Liver (tissue), 8 donors: ENCODE measurements at regions not wholly inside any gene's neighbourhood (a gene's known extent, or its start where the extent isn't known, plus 50 kb on each side); places are given as distances from the start of the nearest gene placed in this dataset.

Source experiments
- DNase-seq: peaks from one replicate; pipeline ENCODE4 v3.0.0-alpha.2; 2017; ENCODE audit warnings: low spot score
- H3K27ac ChIP-seq, 2 donors: one replicate each; pipeline ENCODE4 v1.7.0; 2013; ENCODE audit warnings: inconsistent platforms in 2 of 2, low read length in 2 of 2, control low read depth in 1 of 2, low read depth in 1 of 2, mild to moderate bottlenecking in 1 of 2
- H3K27me3 ChIP-seq, 4 donors: one replicate each; pipeline versions ENCODE4 v1.6.1 to v1.7.0; 2013; ENCODE audit warnings: low read length in 3 of 4, inconsistent platforms in 1 of 4, mild to moderate bottlenecking in 1 of 4, moderate library complexity in 1 of 4; ENCODE audit not compliant: control insufficient read depth in 4 of 4, insufficient read depth in 4 of 4
- H3K36me3 ChIP-seq, 4 donors: one replicate each; pipeline versions ENCODE4 v1.6.1 to v1.7.0; 2013; ENCODE audit warnings: low read length in 3 of 4, mild to moderate bottlenecking in 3 of 4, low read depth in 1 of 4, moderate library complexity in 1 of 4; ENCODE audit not compliant: control insufficient read depth in 4 of 4, insufficient read depth in 3 of 4
- H3K4me1 ChIP-seq, 4 donors: one replicate each; pipeline versions ENCODE4 v1.6.1 to v1.7.0; 2013; ENCODE audit warnings: low read length in 3 of 4, mild to moderate bottlenecking in 3 of 4, moderate library complexity in 1 of 4; ENCODE audit not compliant: control insufficient read depth in 4 of 4, insufficient read depth in 4 of 4
- H3K4me3 ChIP-seq, 3 donors: one replicate each; pipeline versions ENCODE4 v1.6.1 to v1.7.0; 2013; ENCODE audit warnings: low read length in 3 of 3, control low read depth in 1 of 3, low read depth in 1 of 3, mild to moderate bottlenecking in 1 of 3
- H3K9ac ChIP-seq, 2 donors: one replicate each; pipeline ENCODE4 v1.7.0; 2013; ENCODE audit warnings: low read length in 2 of 2, mild to moderate bottlenecking in 2 of 2, moderate library complexity in 2 of 2, control low read depth in 1 of 2, low read depth in 1 of 2
- H3K9me3 ChIP-seq, 4 donors: one replicate each; pipeline versions ENCODE4 v1.6.1 to v1.7.0; 2013; ENCODE audit warnings: low read length in 3 of 4; ENCODE audit not compliant: control insufficient read depth in 4 of 4
- CTCF ChIP-seq: fragments of 150-350 bp; IDR thresholded peaks from 2 replicates; pipeline ENCODE4 v1.5.1; 2017; ENCODE audit warnings: improper control_type of control experiment, low read depth, low read length; ENCODE audit not compliant: missing input control
- FOXA1 ChIP-seq: IDR thresholded peaks from 2 replicates; pipeline ENCODE4 v1.6.1; 2016; ENCODE audit warnings: antibody characterized with exemption
- GABPA ChIP-seq, 2 donors: IDR thresholded peaks in 1 of 2; conservative IDR thresholded peaks in 1 of 2; 2 replicates each; pipeline ENCODE4 v1.6.1; 2016; ENCODE audit warnings: antibody characterized with exemption in 2 of 2, mild to moderate bottlenecking in 1 of 2, moderate library complexity in 1 of 2
- HNF4A ChIP-seq, 2 donors: conservative IDR thresholded peaks; 2 replicates each; pipeline ENCODE4 v1.6.1; 2016; ENCODE audit warnings: antibody characterized with exemption in 2 of 2, mild to moderate bottlenecking in 2 of 2
- JUND ChIP-seq, 2 donors: IDR thresholded peaks; 2 replicates each; pipeline ENCODE4 v1.6.1; 2016; ENCODE audit warnings: antibody characterized with exemption in 2 of 2
- SP1 ChIP-seq: IDR thresholded peaks from 2 replicates; pipeline ENCODE4 v1.6.1; 2018; ENCODE audit warnings: antibody characterized with exemption, mild to moderate bottlenecking
- TAF1 ChIP-seq: conservative IDR thresholded peaks from 2 replicates; pipeline ENCODE4 v1.6.1; 2016; ENCODE audit warnings: antibody characterized with exemption, mild to moderate bottlenecking
- ZBTB33 ChIP-seq: IDR thresholded peaks from 2 replicates; pipeline ENCODE4 v1.6.1; 2016; ENCODE audit warnings: antibody characterized with exemption
- WGBS: extraction: QIAGEN DNeasy Blood & Tissue Kit; methylation state at CpG from one replicate; pipeline ENCODE4 v1.1.7; 2013; 5-methylcytosine and 5-hydroxymethylcytosine counted together
- TF ChIP-seq, protein P1 (sequence below): IDR thresholded peaks from 2 replicates; pipeline ENCODE4 v1.6.1; 2016; ENCODE audit warnings: antibody characterized with exemption
- TF ChIP-seq, protein P2 (sequence below): IDR thresholded peaks from 2 replicates; pipeline ENCODE4 v1.6.1; 2016; ENCODE audit warnings: antibody characterized with exemption
- donor health status: healthy.
- donor health status: healthy.
- donor health status: healthy.
- donor health status: healthy.
- donor health status: healthy.

GRCh38 chr4:154005171-154005520, 216.3 kb upstream of the SFRP2 start:
- Histone ChIP-seq H3K36me3 (no peaks in the 10 kb centered on the region), H3K27me3 (no peaks in the 10 kb centered on the region), H3K4me1 (no peaks in the 10 kb centered on the region), H3K9ac (no peak overlapping the region), H3K9me3 (no peaks in the 10 kb centered on the region), H3K27ac (no peak overlapping the region), H3K4me3 (no peak overlapping the region)
- no peak for DNase-seq
- WGBS, result 81% methylated on average over 5 of the region's 5 CpGs
- TF ChIP-seq GABPA (IDR thresholded peaks at IDR 0.05 in 1 of 2, conservative IDR thresholded peaks at IDR 0.05 in 1 of 2) (no peak), JUND (IDR thresholded peaks at IDR 0.05) (no peak), FOXA1 (no peak)

DNA sequence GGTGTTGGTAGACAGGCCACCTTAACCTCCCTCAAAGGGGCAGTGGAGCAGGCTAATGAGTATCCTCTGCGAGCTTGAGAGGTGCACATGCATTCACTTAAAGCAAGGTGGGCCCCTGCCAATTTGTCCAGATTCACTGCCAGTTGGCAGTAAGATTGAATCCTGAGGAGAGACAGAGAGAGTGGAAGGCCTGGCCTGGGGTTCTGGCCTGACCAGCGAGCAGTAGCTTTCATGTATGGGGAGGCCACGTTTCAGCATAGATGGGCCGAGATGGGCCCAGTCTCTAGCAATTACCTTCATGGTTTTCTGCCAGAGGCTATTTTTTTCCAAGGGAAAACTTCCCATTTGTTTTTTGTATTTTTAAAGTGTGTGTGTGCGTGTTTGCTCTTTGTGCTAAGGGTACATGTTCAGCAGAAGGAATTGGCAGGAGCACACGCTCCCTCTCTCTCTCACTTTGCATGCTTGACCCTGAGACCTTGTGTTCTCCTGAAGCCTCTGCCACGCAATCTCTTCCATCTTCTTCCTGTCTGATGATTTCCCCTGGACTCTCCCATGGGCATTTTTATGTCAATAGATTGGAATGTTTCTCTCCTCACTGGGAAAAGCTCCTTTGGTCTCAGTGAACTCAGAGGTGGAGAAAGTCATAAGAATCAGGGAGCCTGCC, 215.8 kb upstream of the SFRP2 start:
- Histone ChIP-seq H3K36me3 (no peaks in the 10 kb centered on the region), H3K4me1 (no peaks in the 10 kb centered on the region), H3K4me3 (no peak overlapping the region), H3K27me3 (no peaks in the 10 kb centered on the region), H3K9me3 (no peaks in the 10 kb centered on the region), H3K9ac (no peak overlapping the region), H3K27ac (no peak overlapping the region)
- DNase-seq, result no peak
- WGBS, result 79% methylated on average over 7 of the region's 7 CpGs
- no peak for TF ChIP-seq SP1
- TF ChIP-seq, protein P1, sequence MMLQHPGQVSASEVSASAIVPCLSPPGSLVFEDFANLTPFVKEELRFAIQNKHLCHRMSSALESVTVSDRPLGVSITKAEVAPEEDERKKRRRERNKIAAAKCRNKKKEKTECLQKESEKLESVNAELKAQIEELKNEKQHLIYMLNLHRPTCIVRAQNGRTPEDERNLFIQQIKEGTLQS, result no peak
- no peak for TF ChIP-seq JUND (IDR thresholded peaks at IDR 0.05)
- TF ChIP-seq, protein P2, sequence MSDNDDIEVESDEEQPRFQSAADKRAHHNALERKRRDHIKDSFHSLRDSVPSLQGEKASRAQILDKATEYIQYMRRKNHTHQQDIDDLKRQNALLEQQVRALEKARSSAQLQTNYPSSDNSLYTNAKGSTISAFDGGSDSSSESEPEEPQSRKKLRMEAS, result no peak
- no peak for TF ChIP-seq TAF1
- TF ChIP-seq CTCF, result no peak
- TF ChIP-seq HNF4A (conservative IDR thresholded peaks at IDR 0.05), result no peak

DNA sequence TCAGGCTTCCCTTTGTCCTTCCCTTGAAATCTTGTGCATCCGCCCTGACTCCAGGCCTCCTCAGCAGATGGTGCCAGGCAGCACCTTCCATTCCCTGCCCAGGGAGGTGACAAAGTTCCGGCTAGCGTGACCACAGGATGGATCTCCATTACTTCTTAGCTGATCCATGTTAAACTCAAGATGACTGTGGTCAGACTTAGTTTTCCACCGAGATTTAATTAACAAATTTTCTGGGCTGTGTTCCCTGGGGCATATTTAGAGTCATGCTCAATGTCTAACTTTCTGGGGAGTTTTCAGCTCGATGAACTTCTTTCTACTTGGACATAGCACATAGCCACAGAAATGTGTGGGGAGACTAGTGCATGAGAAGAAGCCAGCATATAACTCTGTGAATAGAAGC, 215.1 kb upstream of the SFRP2 start:
- Histone ChIP-seq H3K4me1 (no peaks in the 10 kb centered on the region), H3K9ac (no peak overlapping the region), H3K27ac (no peak overlapping the region), H3K27me3 (no peaks in the 10 kb centered on the region), H3K36me3 (no peaks in the 10 kb centered on the region), H3K4me3 (no peak overlapping the region), H3K9me3 (no peaks in the 10 kb centered on the region)
- WGBS, result 88% methylated on average over 5 of the region's 5 CpGs
- TF ChIP-seq JUND (IDR thresholded peaks at IDR 0.05) (no peak), GABPA (IDR thresholded peaks at IDR 0.05 in 1 of 2, conservative IDR thresholded peaks at IDR 0.05 in 1 of 2) (no peak), ZBTB33 (no peak), TAF1 (no peak)
- DNase-seq, result no peak
